ENCODE measurements at regions not wholly inside any gene's neighbourhood (a gene's known extent, or its start where the extent isn't known, plus 50 kb on each side); places are given as distances from the start of the nearest gene placed in this dataset.

- TF ChIP-seq POLR2A (IDR thresholded peaks at IDR 0.05) (no peak), CTCF (IDR thresholded peaks at IDR 0.05) (no peak)
Observed at GRCh38 chr17:43330876-43331639, 67.7 kb upstream of the ARL4D start.
